ENCODE measurements at regions not wholly inside any gene's neighbourhood (a gene's known extent, or its start where the extent isn't known, plus 50 kb on each side); places are given as distances from the start of the nearest gene placed in this dataset.

DNA sequence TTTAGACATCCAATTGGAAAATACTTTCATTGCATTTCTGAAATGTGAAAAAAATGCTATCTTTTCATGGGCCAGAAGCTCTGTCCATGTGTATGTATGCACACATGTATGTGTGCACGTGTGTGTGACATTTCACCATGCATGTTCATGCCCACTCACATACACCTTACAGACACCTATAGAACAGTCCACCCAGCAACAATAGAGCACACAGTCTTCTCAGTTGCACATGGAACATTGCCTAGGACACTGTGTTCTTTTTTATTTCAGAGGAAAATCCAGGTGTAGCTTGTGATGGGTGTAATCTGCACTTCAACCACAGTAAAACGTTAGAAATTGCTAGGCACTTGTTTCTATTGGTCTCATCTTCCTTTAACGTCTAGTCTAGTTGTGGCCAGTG, 114.8 kb upstream of the RGPD4 start:
- TF ChIP-seq, protein P1, sequence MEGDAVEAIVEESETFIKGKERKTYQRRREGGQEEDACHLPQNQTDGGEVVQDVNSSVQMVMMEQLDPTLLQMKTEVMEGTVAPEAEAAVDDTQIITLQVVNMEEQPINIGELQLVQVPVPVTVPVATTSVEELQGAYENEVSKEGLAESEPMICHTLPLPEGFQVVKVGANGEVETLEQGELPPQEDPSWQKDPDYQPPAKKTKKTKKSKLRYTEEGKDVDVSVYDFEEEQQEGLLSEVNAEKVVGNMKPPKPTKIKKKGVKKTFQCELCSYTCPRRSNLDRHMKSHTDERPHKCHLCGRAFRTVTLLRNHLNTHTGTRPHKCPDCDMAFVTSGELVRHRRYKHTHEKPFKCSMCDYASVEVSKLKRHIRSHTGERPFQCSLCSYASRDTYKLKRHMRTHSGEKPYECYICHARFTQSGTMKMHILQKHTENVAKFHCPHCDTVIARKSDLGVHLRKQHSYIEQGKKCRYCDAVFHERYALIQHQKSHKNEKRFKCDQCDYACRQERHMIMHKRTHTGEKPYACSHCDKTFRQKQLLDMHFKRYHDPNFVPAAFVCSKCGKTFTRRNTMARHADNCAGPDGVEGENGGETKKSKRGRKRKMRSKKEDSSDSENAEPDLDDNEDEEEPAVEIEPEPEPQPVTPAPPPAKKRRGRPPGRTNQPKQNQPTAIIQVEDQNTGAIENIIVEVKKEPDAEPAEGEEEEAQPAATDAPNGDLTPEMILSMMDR (IDR thresholded peaks at IDR 0.05), result no peak
- intact Hi-C loops (cut with DNase I), result no loop called here
- Histone ChIP-seq H3K4me3 (no peak overlapping the region), H3K9me3 (no peaks in the 10 kb centered on the region), H3K27me3 (ENCODE audit: insufficient read depth in 3 of 3, low read length in 2 of 3) (no peaks in the 10 kb centered on the region), H3K27ac (no peak overlapping the region), H3K4me1 (no peaks in the 10 kb centered on the region), H3K36me3 (ENCODE audit: insufficient read depth in 1 of 2, low read depth in 1 of 2) (no peaks in the 10 kb centered on the region)
- DNase-seq (no peak), ATAC-seq (no peak)
- 70 to 74% (median 70%) methylated on average over 3 of the region's 3 CpGs for WGBS, 3 donors

DNA sequence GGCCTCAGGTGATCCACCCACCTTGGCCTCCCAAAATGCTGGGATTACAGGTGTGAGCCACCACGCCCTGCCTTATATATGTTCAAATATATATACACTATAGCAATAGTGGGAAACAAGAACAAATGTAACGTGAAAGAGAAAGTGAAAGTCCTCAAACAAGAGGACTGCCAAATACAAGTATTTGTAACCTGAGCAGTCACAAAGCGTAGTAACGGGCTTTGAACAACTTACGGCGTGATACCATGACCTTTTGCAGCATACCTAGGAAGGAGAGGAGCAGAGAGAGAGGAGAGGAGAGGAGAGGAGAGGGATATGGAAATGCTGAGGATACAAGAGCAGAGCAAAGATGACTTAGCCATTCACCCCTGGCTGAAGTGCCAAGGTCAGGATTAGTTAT, 113.8 kb upstream of the RGPD4 start:
- Histone ChIP-seq H3K4me1 (no peaks in the 10 kb centered on the region), H3K27ac (no peak overlapping the region), H3K36me3 (ENCODE audit: insufficient read depth in 1 of 2, low read depth in 1 of 2) (no peaks in the 10 kb centered on the region), H3K4me3 (no peak overlapping the region), H3K9me3 (no peaks in the 10 kb centered on the region), H3K27me3 (ENCODE audit: insufficient read depth in 3 of 3, low read length in 2 of 3) (no peaks in the 10 kb centered on the region)
- intact Hi-C loops (cut with DNase I), result no loop called here
- no peak for DNase-seq
- ATAC-seq, result no peak
- WGBS, 3 donors, result 25 to 41% (median 28%) methylated on average over 6 of the region's 6 CpGs
- TF ChIP-seq, protein P1 (IDR thresholded peaks at IDR 0.05), result no peak

DNA sequence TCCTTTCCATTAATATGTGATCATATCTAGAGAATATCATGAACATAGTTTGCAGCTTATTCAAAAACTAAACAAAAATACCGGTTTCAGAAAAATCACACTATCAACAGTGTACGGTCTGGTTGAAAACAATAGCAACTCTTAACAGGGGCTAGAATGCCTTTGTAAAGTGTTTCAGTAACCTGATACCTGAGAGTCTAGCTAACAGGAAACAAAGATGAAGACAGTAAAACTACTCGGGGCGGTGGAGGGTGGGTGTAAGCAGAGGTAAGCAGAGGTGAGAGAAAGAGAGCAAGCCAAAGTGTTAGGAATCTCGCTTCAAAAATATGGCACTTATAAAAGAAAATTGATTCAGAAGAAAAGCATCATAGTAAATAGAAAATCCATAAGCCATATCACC, 109.0 kb upstream of the RGPD4 start:
- ATAC-seq, result no peak
- Histone ChIP-seq H3K4me1 (no peaks in the 10 kb centered on the region), H3K27me3 (ENCODE audit: insufficient read depth in 3 of 3, low read length in 2 of 3) (no peaks in the 10 kb centered on the region), H3K27ac (no peak overlapping the region), H3K9me3 (no peaks in the 10 kb centered on the region), H3K36me3 (ENCODE audit: insufficient read depth in 1 of 2, low read depth in 1 of 2) (no peaks in the 10 kb centered on the region), H3K4me3 (no peak overlapping the region)
- no peak for DNase-seq
- TF ChIP-seq, protein P1 (IDR thresholded peaks at IDR 0.05), result no peak
- intact Hi-C loops (cut with DNase I), result no loop called here
- 61 to 71% (median 64%) methylated on average over 5 of the region's 5 CpGs for WGBS, 3 donors

DNA sequence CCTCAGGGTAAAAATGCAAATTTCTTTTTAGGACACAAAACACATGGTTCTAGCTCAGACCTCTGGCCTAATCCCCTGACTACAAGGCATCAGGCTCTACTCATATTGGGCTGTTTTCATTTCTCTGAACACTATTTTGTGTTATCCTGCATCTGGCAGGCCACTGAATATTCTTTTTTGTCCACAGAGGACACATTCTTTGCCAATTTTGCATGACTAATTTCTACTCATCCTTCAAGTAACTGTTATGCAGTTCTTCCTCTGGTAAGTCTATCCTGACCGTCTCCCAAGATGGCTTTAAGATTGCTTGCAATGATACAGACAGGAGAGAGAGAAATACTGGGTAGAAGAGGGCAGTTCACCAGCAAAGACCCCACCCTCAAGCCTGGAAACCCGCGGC, 107.6 kb upstream of the RGPD4 start:
- ATAC-seq (no peak), DNase-seq (no peak)
- TF ChIP-seq, protein P1 (IDR thresholded peaks at IDR 0.05), result no peak
- H3K27me3 ChIP-seq (ENCODE audit: insufficient read depth in 3 of 3, low read length in 2 of 3), result no peaks in the 10 kb centered on the region
- intact Hi-C loops (cut with DNase I), result no loop called here
- H3K36me3 ChIP-seq (ENCODE audit: insufficient read depth in 1 of 2, low read depth in 1 of 2), result no peaks in the 10 kb centered on the region
- no peaks in the 10 kb centered on the region for H3K4me1 ChIP-seq
- WGBS, 3 donors, result 71 to 80% (median 79%) methylated on average over 3 of the region's 3 CpGs
- no peak overlapping the region for H3K4me3 ChIP-seq
- no peaks in the 10 kb centered on the region for H3K9me3 ChIP-seq
- H3K27ac ChIP-seq, result no peak overlapping the region

DNA sequence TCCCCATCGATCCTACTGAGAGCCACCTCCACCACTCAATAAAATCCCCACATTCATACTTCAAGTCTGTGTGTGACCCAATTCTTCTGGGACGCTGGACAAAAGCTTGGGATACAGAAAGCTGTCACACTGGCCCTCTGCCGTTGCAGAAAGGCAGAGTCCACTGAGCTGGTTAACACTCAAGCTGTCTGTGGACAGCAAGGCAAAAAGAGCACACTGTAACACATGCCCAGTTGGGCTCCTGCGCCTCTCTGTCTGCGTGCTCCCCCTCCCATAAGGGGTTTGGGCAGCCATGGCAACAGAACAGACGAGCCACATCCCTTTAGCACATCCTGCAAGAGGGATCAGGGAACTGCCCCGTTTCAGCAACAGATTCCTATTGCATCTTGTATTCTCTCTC, 106.9 kb upstream of the RGPD4 start:
- H3K27ac ChIP-seq, result no peak overlapping the region
- H3K4me1 ChIP-seq, result no peaks in the 10 kb centered on the region
- 27 to 33% (median 27%) methylated on average over 7 of the region's 7 CpGs for WGBS, 3 donors
- intact Hi-C loops (cut with DNase I), result no loop called here
- TF ChIP-seq, protein P1 (IDR thresholded peaks at IDR 0.05), result no peak
- no peak for ATAC-seq
- no peaks in the 10 kb centered on the region for H3K27me3 ChIP-seq (ENCODE audit: insufficient read depth in 3 of 3, low read length in 2 of 3)
- H3K36me3 ChIP-seq (ENCODE audit: insufficient read depth in 1 of 2, low read depth in 1 of 2), result no peaks in the 10 kb centered on the region
- no peak overlapping the region for H3K4me3 ChIP-seq
- no peak for DNase-seq
- no peaks in the 10 kb centered on the region for H3K9me3 ChIP-seq

All from psoas muscle (tissue), 7 donors.